Endodermal cell (in vitro differentiated cells): ENCODE measurements at regions not wholly inside any gene's neighbourhood (a gene's known extent, or its start where the extent isn't known, plus 50 kb on each side); places are given as distances from the start of the nearest gene placed in this dataset.
"Not testable (repeated sequence)": the region's sequence is repeated elsewhere in the genome, so short reads cannot be mapped to it uniquely, and the experiment has no call there.

Experiments used
- DNase-seq: peaks from one replicate; pipeline ENCODE4 v3.0.0-alpha.2; 2017
- H3K27ac ChIP-seq: 2 replicates; pipeline ENCODE4 v1.5.1; 2013; ENCODE audit warnings: mild to moderate bottlenecking, low read depth, low read length, moderate library complexity
- H3K27me3 ChIP-seq: 2 replicates; pipeline ENCODE4 v1.6.1; 2013; ENCODE audit warnings: mild to moderate bottlenecking, low read length, moderate library complexity; ENCODE audit not compliant: insufficient read depth, control insufficient read depth, poor library complexity, severe bottlenecking
- H3K36me3 ChIP-seq: 2 replicates; pipeline ENCODE4 v1.7.0; 2013; ENCODE audit warnings: mild to moderate bottlenecking, low read length, moderate library complexity; ENCODE audit not compliant: control insufficient read depth, insufficient read depth
- H3K4me1 ChIP-seq: one replicate; pipeline ENCODE4 v1.7.0; 2013; ENCODE audit warnings: low read length; ENCODE audit not compliant: control insufficient read depth, insufficient read depth
- H3K4me3 ChIP-seq: 2 replicates; pipeline ENCODE4 v1.5.1; 2013; ENCODE audit warnings: mild to moderate bottlenecking, low read length, moderate library complexity
- H3K9ac ChIP-seq: 2 replicates; pipeline ENCODE4 v1.6.1; 2013; ENCODE audit warnings: mild to moderate bottlenecking, low read length, moderate library complexity; ENCODE audit not compliant: poor library complexity, severe bottlenecking; ENCODE audit errors: extremely low read depth
- H3K9me3 ChIP-seq: 2 replicates; pipeline ENCODE4 v1.6.1; 2013; ENCODE audit warnings: mild to moderate bottlenecking, low read length, moderate library complexity; ENCODE audit not compliant: control insufficient read depth
- H3K27ac Mint-ChIP-seq: 2 replicates; pipeline ENCODE4 v1.8.0; 2020; ENCODE audit warnings: mixed read lengths
- H3K27me3 Mint-ChIP-seq: 2 replicates; pipeline ENCODE4 v1.8.0; 2021; ENCODE audit warnings: mild to moderate bottlenecking, mixed read lengths; ENCODE audit not compliant: insufficient read depth
- H3K36me3 Mint-ChIP-seq: 2 replicates; pipeline ENCODE4 v1.8.0; 2020; ENCODE audit warnings: low read depth, mixed read lengths
- H3K4me1 Mint-ChIP-seq: 2 replicates; pipeline ENCODE4 v1.8.0; 2020; ENCODE audit warnings: mixed read lengths
- H3K4me3 Mint-ChIP-seq: 2 replicates; pipeline ENCODE4 v1.8.0; 2020; ENCODE audit warnings: mild to moderate bottlenecking, moderate library complexity, mixed read lengths
- H3K9me3 Mint-ChIP-seq: 2 replicates; pipeline ENCODE4 v1.8.0; 2020; ENCODE audit warnings: mild to moderate bottlenecking, mixed read lengths
- CTCF ChIP-seq: fragments of 200-600 bp; sonication (generic); conservative IDR thresholded peaks from 2 replicates; pipeline ENCODE4 v1.5.0; 2021; ENCODE audit warnings: antibody characterized with exemption, mild to moderate bottlenecking
- WGBS, 2 experiments: methylation state at CpG; one replicate each; pipeline versions ENCODE4 v1.1.5 to v1.1.7; 2013; ENCODE audit warnings: missing lambda C conversion rate in 2 of 2, mixed read lengths in 1 of 2; ENCODE audit not compliant: insufficient coverage in 1 of 2, insufficient read length in 1 of 2; 5-methylcytosine and 5-hydroxymethylcytosine counted together

- Histone ChIP-seq H3K36me3 (no peaks in the 10 kb centered on the region), H3K27me3 (no peaks in the 10 kb centered on the region), H3K4me3 (no peak overlapping the region), H3K9me3 (peaks cover 23% of the 10 kb centered on the region), H3K4me1 (no peaks in the 10 kb centered on the region), H3K27ac (no peak overlapping the region), H3K9ac (no peak overlapping the region)
- no peak for TF ChIP-seq CTCF
- DNase-seq = no peak
- Mint-ChIP-seq H3K4me1 (no peaks in the 10 kb centered on the region), H3K27me3 (peaks cover 2% of the 10 kb centered on the region), H3K27ac (no peak overlapping the region), H3K9me3 (peaks cover 45% of the 10 kb centered on the region), H3K4me3 (no peak overlapping the region), H3K36me3 (peaks cover 3% of the 10 kb centered on the region)
- 96 to 100% methylated on average over 1 to 3 of the region's 3 CpGs for whole genome bisulfite sequencing, 2 experiments
Observed at GRCh38 chr5:114148253-114148652, 213.6 kb upstream of the KCNN2 start.

GRCh38 chr5:114148728-114149127 lies 213.1 kb upstream of the KCNN2 start:
- H3K4me1 Mint-ChIP-seq, H3K27me3 Mint-ChIP-seq, H3K36me3 ChIP-seq, H3K36me3 Mint-ChIP-seq, H3K4me3 Mint-ChIP-seq, H3K4me3 ChIP-seq, H3K27ac ChIP-seq, DNase-seq, H3K27me3 ChIP-seq, H3K9ac ChIP-seq, H3K27ac Mint-ChIP-seq, H3K4me1 ChIP-seq: not testable (repeated sequence)
- 61% methylated on average over 3 of the region's 3 CpGs; no CpG with 5 or more reads in 1 of the 2 experiments for WGBS, 2 experiments
- peaks cover 40% of the 10 kb centered on the region for H3K9me3 Mint-ChIP-seq
- H3K9me3 ChIP-seq = peaks cover 23% of the 10 kb centered on the region

- H3K9me3 Mint-ChIP-seq = peaks cover 47% of the 10 kb centered on the region
- DNase-seq = no peak
- no peak overlapping the region for H3K27ac ChIP-seq
Observed at GRCh38 chr5:114152656-114153360, 209.1 kb upstream of the KCNN2 start.

More at GRCh38 chr5:114152656-114153360, 209.1 kb upstream of the KCNN2 start:
- H3K4me1 ChIP-seq = no peaks in the 10 kb centered on the region
- H3K9me3 ChIP-seq = peaks cover 23% of the 10 kb centered on the region
- no peak overlapping the region for H3K9ac ChIP-seq
- peaks cover 4% of the 10 kb centered on the region for H3K27me3 Mint-ChIP-seq
- no peaks in the 10 kb centered on the region for H3K36me3 ChIP-seq
- no peak overlapping the region for H3K27ac Mint-ChIP-seq
- 90% methylated on average over 7 to 8 of the region's 8 CpGs for WGBS, 2 experiments
- H3K4me3 Mint-ChIP-seq = no peak overlapping the region
- H3K27me3 ChIP-seq = no peaks in the 10 kb centered on the region
- no peak for TF ChIP-seq CTCF
- H3K36me3 Mint-ChIP-seq = peaks cover 3% of the 10 kb centered on the region
- no peak overlapping the region for H3K4me3 ChIP-seq
- H3K4me1 Mint-ChIP-seq = no peaks in the 10 kb centered on the region
